ENCODE measurements at regions not wholly inside any gene's neighbourhood (a gene's known extent, or its start where the extent isn't known, plus 50 kb on each side); places are given as distances from the start of the nearest gene placed in this dataset.

DNA sequence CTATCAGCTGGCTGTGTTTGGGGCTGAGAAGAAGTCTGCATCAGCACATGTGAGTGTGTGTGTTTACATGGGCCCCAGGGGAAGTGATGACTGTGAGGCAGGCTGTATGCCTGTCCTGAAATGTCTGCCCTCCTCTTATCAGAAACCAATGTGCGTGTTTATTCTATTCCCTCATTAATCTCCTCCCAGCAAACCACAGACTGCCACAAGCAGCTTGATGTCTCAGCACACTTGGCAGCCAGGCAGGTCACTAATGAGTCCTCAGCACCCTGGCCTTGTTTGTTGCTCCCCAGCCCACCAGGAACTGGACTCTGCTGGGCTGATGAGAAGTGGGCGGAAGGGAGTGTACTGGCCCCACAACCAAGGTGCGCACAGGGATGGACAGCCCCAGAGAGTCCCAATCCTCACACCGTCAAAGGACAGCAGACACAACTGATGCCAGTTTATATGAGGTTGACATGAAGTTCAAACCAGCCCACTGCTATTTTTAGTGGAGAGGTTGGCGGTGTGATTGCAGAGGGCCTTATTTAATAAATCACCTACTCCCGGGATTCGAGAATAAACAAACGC, 225.8 kb downstream of the ETS1 start:
- DNase-seq: peak; percentile 74

- DNase-seq: peak; percentile 73
Measured at GRCh38 chr11:128359515-128359914, 227.8 kb downstream of the ETS1 start.

GRCh38 chr11:128357073-128357472, 230.3 kb downstream of the ETS1 start:
- DNase-seq: no peak

- DNase-seq: no peak
Measured at GRCh38 chr11:128355558-128355957, 231.8 kb downstream of the ETS1 start.

- DNase-seq: peak; percentile 41
Measured at GRCh38 chr11:128354476-128354875, 232.9 kb downstream of the ETS1 start.

DNA sequence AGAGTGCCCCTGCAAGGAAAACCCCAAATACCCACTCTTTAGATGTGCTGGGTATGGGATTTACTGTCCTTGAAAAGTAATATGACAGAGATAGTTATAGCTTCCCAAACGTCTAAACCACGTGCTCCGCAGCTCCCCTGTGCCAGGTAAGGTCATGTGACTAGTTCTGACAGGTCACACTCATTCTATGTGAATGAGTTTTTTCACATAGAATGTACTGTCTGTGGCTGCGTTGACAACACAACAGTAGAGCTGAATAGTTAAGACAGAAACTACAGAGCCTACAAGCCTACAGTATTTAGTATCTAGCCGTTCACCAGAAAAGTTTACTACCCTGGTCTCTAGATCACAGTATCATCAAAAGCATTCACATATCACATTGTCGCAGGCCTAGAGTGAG, 236.2 kb downstream of the ETS1 start:
- no peak for DNase-seq

GRCh38 chr11:128349650-128350299, 237.6 kb downstream of the ETS1 start:
- no peak for DNase-seq

- no peak for DNase-seq
Measured at GRCh38 chr11:128346804-128347203, 240.6 kb downstream of the ETS1 start.

DNA sequence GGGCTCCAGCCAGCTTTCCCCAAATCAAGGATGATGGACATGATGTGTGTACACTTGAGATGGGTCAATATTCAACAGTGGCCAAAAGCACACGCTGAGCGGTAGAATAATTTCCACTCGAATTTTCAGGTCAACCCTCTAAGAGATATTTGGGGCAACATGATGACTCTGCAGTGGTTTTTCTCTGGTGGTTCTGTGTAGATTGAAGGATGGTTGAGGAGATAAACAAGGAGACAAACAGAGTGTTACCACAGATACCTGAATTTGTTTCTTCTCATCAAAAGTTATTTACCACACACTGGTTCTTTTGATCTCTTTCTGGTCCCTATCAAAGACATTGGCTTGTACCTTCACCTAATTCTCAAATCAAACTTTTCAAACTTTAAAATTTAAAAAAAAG, 242.0 kb downstream of the ETS1 start:
- DNase-seq: no peak

DNA sequence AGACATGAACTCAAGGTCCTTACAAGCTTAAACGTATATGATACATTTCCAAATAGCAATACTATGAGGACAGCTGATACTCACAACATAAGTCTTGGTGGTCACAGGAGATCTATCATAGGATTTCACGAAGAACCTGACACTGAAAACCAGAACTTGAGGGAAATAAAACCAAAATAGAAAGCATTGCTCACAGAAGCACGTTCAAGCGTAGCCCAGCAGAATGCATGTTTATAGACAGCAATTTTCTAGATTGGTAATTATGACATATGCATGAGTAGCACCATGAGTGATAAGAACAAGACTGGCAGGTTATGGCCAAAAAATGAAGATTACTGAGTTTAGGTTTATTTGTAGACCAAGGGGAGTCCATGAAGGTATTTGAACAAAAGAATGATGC, 243.5 kb downstream of the ETS1 start:
- no peak for DNase-seq

- no peak for DNase-seq
Measured at GRCh38 chr11:128343135-128343514, 244.2 kb downstream of the ETS1 start.

DNA sequence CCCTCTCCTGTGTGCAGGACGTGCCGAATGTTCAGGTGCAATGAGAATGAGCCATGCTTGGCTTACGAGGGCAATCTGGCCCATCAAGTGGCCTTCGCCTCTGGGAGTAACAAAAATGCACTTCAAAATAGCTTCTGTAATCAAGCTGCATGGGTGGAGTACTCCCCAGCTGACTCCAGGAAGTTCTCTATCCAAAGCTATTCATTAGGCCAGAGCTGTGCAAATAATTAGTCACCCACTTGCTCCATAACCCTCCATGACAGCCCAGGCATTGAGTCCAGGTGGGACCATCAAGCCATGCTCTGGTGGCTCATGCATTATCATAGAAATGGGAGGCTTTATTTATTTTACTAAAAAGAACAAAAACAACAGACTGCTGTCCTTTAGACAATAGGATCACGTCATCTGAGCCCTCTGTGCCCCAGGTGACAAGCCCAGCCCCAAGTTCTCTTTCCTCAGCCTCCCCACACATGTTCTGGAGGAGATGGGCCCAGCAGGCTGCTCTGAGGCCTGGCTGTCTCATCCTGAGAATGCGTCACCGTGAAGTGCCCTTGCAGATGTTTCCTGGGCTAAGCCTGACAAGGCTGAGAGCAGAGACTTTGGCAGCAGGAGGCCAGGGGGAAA, 244.7 kb downstream of the ETS1 start:
- DNase-seq: peak; percentile 41

GRCh38 chr11:128341280-128342248, 245.8 kb downstream of the ETS1 start:
- no peak for DNase-seq

DNA sequence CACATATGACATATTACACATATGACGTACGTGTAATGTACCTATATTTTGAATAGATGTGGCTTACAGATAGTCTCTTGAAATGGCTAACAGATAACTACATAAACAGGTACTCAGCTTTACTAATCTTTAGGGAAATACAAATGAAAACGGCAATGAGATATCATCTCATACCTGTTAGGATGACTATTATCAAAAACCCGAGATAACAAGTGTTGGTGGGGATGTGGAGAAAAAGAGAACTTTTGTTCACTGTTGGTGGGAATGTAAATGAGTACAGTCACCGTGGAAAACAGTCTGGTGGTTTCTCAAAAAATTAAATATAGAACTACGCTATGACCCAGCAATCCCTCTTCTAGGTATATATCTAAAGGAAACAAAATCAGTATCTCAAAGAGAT, 247.6 kb downstream of the ETS1 start:
- DNase-seq: no peak

DNA sequence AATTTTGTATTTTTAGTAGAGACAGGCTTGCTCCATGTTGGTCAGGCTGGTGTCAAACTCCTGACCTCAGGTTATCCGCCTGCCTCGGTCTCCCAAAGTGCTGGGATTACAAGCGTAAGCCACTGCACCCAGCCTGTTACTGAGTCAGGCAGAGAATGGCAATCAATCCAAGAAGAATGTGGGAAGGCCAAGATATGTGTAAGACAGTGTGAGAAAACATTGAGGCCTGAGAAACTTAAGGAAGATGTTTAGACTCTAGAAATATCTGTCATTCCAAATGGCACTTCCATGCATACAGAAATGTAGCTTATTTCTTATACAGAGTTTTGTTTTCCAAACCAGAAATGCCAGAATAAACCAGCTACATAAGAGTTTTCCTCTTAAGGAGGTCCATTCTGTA, 248.5 kb downstream of the ETS1 start:
- DNase-seq: no peak

- peak; percentile 99 for DNase-seq
Measured at GRCh38 chr11:128336203-128336602, 251.2 kb downstream of the ETS1 start.

GRCh38 chr11:128335729-128336128, 251.6 kb downstream of the ETS1 start:
- no peak for DNase-seq

DNA sequence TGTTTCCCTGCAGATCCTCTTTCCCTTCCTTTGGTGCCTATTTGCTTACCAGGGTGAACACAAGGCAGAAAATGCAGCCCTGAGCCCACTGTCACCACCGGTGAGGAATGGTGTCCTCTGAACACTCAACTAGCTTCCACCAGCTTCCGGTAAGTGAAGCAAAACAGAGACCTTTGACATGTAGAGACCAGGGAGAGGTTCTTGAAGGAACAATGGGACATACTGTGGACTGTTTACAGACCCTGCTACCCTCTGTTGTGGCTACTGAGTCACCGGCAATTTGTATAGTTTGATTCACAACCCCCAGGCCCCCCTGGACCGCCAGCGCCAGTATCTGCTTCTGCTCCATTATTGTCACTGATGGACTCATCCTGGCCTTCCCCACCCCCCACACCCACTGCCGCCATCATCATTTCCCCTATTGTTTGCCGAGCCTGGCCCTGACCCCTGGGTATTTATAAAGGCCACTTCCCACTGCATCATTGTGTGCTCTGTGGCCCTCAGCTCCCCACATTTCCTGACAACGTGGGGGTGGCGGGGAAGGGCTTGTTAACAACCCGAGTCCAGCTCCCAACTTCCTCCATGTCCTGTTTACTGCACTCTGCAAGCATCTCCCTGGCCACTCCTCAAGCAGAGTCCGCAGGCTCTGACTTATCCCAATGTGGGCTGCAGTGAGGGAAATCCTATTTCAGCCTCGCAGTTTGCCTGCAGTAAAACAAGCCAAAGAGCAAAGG, 252.9 kb downstream of the ETS1 start:
- no peak for DNase-seq

DNA sequence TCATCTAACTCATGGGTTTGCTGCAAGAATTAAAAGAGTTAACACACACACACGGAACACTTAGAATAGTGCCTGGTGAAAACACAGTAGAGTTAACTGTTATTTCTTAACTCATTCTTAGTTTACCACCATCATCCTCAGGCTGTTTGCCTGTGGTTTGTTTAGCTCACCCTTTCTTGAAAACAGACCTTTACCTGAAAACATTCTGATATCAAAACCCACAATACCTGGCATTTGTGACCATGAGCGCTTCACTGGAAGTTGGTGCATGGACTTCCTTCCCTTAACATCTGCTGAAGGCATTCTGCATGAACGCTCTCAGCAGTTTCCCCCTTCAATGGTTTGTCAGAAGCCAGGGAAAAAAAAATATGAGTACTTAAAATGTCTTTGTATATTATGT, 256.0 kb downstream of the ETS1 start:
- no peak for DNase-seq

DNA sequence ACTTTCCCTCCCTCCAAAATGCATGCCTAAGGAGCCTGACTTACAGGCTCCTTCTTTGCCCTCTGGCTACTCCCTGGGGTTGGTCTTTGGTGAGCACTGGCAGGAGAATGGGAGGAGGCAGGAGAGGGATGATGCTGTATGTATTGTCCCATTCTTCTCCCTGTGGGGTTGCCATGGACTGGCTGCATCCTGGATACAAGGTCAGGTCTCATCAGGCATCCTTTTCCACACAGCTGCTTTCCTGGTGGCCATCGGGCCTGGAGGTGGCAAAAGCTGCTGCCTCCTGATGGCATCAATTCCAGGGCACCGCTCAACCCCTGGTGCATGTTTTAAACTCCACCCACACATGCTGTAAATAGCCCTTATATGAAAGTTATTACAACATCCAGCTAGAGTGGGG, 257.2 kb downstream of the ETS1 start:
- no peak for DNase-seq

DNA sequence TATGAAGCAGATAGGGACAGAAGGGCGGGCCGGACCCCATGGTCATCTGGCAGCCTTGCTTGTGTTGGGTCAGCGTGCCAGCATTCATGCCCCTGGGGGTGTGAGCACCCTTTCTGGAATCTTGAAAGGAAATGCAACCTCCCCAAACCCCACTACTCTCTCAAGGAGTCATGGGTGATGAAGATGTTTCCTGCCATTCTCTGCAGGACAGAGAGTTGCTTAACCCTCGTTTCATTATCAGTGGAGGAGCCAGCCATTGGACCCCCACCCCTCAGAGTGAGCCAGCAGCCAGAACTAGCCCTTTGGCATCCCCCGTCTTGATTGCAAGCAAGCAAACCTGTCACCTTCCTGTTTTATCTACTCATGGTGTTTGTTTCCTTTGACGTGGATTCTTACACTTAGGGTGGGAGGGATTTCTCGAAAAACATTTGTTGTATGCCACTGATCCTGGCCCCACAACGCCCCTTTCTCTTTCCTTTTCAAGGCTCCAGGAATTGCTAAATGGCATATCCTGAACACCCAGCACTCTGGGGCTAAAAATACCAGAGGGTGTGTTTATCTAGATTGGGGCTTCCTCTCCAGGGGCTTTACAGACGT, 258.3 kb downstream of the ETS1 start:
- DNase-seq: peak; percentile 47

GRCh38 chr11:128327274-128327673, 260.1 kb downstream of the ETS1 start:
- DNase-seq: no peak
